Activated CD8-positive, alpha-beta memory T cell treated with anti-CD3 and anti-CD28 coated beads, Interleukin-2, amount 50 U/mL, for 4 hours (primary cell): ENCODE measurements at regions not wholly inside any gene's neighbourhood (a gene's known extent, or its start where the extent isn't known, plus 50 kb on each side); places are given as distances from the start of the nearest gene placed in this dataset.
"Not testable (repeated sequence)": the region's sequence is repeated elsewhere in the genome, so short reads cannot be mapped to it uniquely, and the experiment has no call there.

Source experiments
- DNase-seq: peaks from one replicate; pipeline ENCODE4 v3.0.0-alpha.2; 2020

GRCh38 chr5:106290841-106291240, 1379.9 kb downstream of the EFNA5 start:
- DNase-seq, result no peak

GRCh38 chr5:106288979-106289378, 1381.8 kb downstream of the EFNA5 start:
- no peak for DNase-seq

DNA sequence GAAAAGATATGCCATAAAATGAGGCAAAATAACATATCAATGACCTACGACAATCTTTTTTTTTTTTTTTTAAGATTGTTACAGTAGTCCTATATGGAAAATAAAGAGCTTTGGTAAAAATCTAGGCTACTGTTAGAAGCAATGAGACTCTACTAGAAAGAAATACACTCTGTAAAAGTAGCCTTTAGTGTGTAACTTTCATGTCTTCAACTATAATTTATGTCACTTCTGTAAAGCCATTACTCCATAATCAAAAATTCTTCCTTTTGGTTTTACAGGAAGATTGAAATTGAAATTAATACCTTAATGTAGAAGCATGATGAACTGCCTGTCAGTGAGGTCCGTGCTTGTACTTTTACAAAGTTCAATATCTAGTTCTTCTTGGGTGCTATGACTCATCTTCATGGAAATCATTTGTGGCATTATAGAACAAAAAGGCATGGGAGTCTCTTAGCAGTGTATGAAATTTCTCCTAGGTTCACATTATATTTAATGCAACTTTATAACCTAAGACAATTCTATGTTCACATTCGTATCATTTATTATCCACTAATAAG, 1393.1 kb downstream of the EFNA5 start:
- DNase-seq, result no peak

- no peak for DNase-seq
These were observed 1401.4 kb downstream of the EFNA5 start for GRCh38 chr5:106269252-106269843.

- DNase-seq, result no peak
These were observed 1403.5 kb downstream of the EFNA5 start for GRCh38 chr5:106267256-106267655.

DNA sequence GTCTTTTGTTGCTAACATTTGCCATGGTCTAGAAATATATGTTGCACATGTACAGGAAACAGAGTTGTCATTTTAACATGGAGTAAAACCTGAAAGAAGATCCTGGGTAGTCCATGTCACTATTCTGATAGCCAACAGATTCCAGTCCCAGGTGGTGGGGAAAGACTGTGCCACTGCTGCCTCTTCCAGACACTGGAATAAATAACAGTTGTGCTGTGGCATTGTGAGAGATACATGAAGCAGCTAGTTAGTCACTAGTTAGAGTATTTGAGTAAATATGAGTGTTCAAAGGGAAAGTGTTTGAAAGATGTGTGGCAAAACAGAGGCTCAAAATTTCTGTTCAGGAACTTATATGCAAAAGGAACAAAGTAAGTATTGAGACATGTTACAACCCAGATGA, 1408.3 kb downstream of the EFNA5 start:
- DNase-seq, result no peak

DNA sequence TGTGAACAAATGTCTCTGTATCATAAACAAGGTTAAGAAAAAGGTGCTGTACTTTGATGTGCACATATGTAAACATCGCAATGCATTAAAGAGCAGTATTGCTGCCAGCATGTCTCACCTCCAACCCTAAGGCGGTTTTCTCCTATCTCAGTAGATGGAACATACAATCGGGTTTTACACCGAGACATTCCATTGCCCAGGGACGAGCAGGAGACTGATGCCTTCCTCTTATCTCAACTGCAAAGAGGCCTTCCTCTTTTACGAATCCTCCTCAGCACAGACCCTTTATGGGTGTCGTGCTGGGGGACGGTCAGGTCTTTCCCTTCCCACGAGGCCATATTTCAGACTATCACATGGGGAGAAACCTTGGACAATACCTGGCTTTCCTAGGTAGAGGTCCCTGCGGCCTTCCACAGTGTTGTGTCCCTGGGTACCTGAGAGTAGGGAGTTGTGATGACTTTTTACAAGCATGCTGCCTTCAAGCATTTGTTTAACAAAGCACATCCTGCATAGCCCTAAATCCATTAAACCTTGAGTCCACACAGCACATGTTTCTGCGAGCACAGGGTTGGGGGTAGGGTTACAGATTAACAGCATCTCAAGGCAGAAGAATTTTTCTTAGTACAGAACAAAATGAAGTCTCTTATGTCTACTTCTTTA, 1411.2 kb downstream of the EFNA5 start:
- not testable (repeated sequence) for DNase-seq

DNA sequence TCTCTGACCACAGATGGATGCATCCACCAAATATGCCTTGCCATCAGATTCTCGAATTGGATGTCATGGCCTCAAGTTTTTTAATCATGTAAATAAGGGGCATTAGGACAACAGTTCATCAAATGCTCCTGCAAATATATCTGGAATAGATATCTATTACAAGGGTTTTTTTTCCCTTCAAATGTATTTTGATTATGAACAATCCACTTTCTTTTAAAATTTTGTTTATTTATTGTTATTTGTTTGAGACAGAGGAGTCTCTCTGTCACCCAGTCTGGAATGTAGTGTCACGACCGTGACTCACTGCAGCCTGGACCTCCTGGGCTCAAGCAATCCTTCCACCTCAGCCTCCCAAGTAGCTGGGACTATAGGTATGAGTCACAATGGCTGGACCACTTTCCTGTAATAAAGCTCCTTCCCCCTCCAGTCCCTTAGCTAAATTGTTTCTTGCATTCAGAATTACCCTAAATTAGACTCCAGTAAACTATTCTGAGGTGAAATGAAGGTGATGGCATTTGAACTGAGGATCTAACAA, 1412.1 kb downstream of the EFNA5 start:
- DNase-seq, result no peak

GRCh38 chr5:106254784-106255183, 1416.0 kb downstream of the EFNA5 start:
- DNase-seq, result no peak

- DNase-seq, result not testable (repeated sequence)
These were observed 1424.5 kb downstream of the EFNA5 start for GRCh38 chr5:106246044-106246745.

DNA sequence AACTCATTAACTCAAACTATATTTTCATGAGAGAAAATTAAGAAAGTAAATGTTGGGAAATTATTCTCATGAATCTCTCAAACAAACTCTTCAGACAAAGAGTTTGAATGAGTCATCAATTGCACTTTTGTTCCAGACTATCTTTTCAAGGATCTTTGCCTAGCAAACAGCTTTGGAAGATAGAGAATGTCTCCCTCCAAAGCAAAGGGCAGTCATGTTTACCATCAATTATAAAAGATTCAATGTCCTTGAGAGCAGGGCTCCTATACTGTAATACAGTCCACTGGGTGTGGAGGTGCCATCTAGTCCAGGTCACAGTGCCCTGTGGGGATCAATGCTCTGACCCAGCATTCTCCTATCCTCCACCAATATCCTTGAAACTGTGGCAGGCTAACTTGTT, 1429.3 kb downstream of the EFNA5 start:
- DNase-seq, result no peak

GRCh38 chr5:106205916-106206571, 1464.7 kb downstream of the EFNA5 start:
- DNase-seq, result no peak

DNA sequence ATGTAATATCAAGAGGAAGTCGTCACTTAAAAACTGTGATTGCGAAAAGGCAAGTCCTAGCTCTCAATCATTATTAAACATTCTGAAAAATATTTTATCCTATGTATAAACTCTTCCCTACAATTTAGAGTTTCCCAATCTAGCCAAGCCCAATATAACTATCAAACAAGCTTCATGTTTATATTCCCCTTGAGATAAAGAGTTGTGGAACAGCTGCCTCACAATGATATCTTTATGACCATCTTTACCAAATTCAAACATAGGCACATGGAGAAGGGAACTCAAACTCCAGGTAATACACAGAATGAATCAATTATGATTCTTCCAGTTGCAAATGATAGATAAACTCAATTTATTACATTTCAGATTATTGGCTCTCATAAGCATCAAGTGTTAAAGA, 1468.7 kb downstream of the EFNA5 start:
- DNase-seq, result no peak

DNA sequence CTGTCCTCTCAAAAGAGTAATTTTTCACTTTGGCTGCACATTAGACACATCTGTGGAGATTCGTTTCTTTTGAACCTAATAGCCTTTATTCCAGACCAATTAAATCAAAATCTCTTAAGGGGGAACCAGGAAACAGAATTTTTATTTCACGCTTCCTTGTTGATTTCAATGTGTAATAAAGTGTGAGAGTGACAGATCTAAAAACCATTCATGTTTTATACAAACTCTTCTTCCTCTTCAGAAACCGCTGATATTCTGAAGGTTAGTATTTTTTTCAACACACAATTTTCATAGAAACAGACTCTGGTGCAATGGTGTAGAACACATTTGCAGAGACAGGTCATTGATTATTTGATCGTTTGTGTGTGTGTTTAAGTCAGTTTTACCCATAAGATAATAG, 1469.8 kb downstream of the EFNA5 start:
- no peak for DNase-seq

DNA sequence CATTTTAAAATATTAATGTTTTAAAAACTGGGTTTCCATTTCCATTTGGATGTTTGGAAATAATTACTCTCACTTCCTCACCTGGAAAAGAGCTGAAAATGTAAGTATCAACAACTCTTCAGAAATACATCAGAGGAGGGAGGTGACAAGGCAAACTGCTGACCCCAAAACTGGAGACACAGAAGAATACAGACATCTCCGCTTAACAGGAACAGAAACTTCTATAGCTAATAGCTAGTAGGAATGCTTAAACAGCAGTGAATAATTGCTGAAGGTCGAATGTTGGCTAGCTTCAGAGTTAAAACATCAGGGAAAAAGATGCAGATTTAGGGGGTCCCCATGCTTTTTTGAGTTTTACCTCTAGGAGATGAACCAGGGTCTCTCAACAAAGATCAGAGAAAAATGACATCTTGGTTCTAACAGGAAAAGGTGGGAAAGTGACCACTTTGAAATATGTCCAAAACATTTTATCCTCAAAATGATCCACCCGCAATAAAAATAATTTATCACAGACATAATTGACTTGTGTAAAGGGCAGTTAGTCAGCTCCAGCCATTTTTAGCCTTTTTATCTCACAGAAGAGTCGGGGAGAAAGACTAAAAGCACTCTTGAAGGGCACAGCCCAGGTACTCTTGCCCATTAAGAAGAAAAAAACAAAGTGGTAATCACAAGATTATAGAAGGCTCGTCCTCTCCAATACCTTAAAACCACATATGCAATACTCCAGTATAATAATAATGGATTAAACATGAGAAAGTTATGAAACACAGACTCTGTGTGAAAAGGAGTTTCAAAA, 1474.9 kb downstream of the EFNA5 start:
- no peak for DNase-seq

DNA sequence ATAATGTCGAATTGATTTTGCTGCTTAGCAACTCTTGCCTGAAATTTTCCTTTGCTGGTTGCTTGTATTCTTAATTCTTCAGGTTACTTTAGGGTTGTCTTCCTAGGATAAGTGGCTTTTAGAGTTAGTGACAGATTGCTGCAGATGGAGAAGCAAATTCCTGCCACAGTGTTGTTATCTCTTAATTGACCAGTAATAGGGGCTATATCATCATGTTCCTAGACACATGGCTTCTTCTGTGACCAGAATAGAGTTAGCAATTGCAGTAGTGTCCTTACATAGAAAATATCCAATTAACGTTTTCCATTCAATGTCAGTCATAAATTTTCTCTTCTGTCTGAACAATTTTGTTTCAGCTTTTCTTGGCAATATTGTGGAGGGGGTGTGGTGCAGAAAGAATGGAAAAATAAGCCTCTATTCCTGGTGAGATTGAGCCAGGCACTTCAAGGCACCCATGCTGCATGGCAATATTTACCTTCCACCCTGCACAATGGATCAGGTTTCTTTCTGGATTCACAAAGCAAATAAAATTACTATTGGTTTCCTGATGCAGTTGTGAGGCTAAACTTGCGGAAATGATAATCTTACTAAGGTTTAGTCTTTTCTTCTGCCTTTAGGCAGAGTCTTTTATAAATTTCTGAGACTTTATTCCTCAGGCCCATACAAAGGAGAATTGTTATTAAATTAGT, 1481.5 kb downstream of the EFNA5 start:
- DNase-seq, result no peak

DNA sequence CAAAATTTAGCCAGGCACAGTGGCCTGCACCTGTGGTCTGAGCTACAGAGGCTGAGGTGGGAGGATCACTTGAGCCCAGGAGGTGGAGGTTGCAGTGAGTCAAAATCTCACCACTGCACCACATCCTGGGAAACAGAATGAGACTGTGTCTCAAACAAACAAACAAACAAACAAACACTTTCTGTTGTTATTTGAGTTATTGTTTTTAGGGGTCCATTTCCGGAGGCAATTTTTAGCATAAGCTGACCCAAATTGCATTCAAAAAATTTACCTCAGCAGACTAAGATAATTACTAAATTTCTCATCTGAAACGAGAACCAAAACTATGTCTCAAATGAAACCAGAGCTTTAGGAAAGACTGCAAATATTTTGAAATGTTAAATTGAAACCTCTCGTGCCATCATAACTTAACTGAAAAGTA, 1485.1 kb downstream of the EFNA5 start:
- DNase-seq, result no peak

GRCh38 chr5:106174903-106175302, 1495.8 kb downstream of the EFNA5 start:
- no peak for DNase-seq

- no peak for DNase-seq
These were observed 1497.8 kb downstream of the EFNA5 start for GRCh38 chr5:106172681-106173532.

GRCh38 chr5:106171708-106172107, 1499.0 kb downstream of the EFNA5 start:
- no peak for DNase-seq

DNA sequence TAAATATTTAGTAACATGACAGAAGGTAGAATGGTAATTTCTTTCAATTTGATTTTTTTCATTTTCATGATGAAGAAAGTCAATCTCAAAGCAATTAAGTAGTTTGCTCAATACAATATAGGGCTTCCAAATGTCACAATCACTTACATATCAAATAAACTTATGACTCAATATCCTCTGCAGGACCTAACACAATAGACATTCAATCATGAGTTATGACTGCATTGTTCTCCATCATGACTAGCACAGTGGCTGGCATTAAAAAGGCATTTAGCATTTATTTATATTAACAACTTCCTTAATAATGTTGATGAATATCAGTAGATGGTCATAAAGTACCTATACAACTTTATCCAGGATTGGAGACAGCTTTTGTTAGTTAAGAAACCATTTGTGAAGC, 1499.6 kb downstream of the EFNA5 start:
- DNase-seq, result no peak
